Gastrocnemius medialis (tissue), 4 donors: ENCODE measurements at regions not wholly inside any gene's neighbourhood (a gene's known extent, or its start where the extent isn't known, plus 50 kb on each side); places are given as distances from the start of the nearest gene placed in this dataset.

Experiments used
- CTCF ChIP-seq, 5 experiments: fragments of 450-650 bp in 3 of 5; fragments of 200-600 bp in 2 of 5; sonication (generic) in 2 of 5; IDR thresholded peaks in 4 of 5; conservative IDR thresholded peaks in 1 of 5; 1 replicate in 4 of 5; 2 replicates in 1 of 5; pipeline ENCODE4 v1.5.1; 2016 to 2019; ENCODE audit warnings: antibody characterized with exemption in 5 of 5, mild to moderate bottlenecking in 3 of 5, moderate library complexity in 3 of 5
- POLR2A ChIP-seq, 2 donors: fragments of 450-650 bp; IDR thresholded peaks; one replicate each; pipeline ENCODE4 v1.6.1; 2017; ENCODE audit warnings: antibody characterized with exemption in 2 of 2, mild to moderate bottlenecking in 2 of 2, moderate library complexity in 2 of 2

GRCh38 chr4:130812117-130812765 lies 1716.3 kb downstream of the C4orf33 start:
- TF ChIP-seq CTCF (IDR thresholded peaks at IDR 0.05 in 4 of 5, conservative IDR thresholded peaks at IDR 0.05 in 1 of 5) (no peak), POLR2A (IDR thresholded peaks at IDR 0.05) (no peak)
